CD4-positive, alpha-beta T cell treated with Interleukin-10 for 1 hour (primary cell): ENCODE measurements at regions not wholly inside any gene's neighbourhood (a gene's known extent, or its start where the extent isn't known, plus 50 kb on each side); places are given as distances from the start of the nearest gene placed in this dataset.

Experiments used
- DNase-seq: peaks from one replicate; pipeline ENCODE4 v3.0.0-alpha.2; 2020

GRCh38 chr10:110355141-110355831 lies 50.6 kb upstream of the SMNDC1 start:
- DNase-seq = peak; percentile 49

- DNase-seq = peak; percentile 76
Measured at GRCh38 chr10:110355922-110356627, 51.4 kb upstream of the SMNDC1 start.

GRCh38 chr10:110356628-110357245 lies 52.0 kb upstream of the SMNDC1 start:
- peak; percentile 83 for DNase-seq

DNA sequence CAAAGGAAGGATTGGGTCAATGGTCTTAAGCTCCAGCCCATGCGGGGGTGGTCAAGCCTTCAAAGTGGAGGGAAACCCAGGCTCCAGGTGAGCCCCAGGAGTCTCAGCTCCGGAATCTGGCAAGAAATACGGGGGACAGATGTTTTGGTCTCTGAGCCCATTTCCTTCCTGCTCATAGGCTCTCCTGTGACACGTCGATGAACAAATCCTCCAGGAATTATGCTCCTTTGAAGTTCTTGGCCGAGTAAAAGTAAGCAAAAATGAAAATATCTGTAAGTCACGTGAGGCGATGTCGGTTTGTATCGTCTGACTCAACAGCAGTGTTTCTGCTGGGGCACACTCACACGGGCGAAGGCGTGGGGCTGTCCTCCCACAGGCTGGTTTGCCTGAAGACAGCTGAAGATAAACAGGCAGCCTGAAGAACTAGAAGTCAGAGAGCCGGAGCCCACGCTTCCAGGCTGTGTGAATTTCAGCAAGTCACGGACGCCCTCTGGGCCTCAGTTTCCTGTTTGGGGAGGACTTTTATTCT lies 52.6 kb upstream of the SMNDC1 start:
- DNase-seq = peak; percentile 69

- no peak for DNase-seq
Measured at GRCh38 chr10:110357871-110358270, 53.2 kb upstream of the SMNDC1 start.

- DNase-seq = no peak
Measured at GRCh38 chr10:110358278-110358677, 53.6 kb upstream of the SMNDC1 start.

GRCh38 chr10:110358869-110359629 lies 54.3 kb upstream of the SMNDC1 start:
- DNase-seq = no peak

- no peak for DNase-seq
Measured at GRCh38 chr10:110360857-110361474, 56.2 kb upstream of the SMNDC1 start.

DNA sequence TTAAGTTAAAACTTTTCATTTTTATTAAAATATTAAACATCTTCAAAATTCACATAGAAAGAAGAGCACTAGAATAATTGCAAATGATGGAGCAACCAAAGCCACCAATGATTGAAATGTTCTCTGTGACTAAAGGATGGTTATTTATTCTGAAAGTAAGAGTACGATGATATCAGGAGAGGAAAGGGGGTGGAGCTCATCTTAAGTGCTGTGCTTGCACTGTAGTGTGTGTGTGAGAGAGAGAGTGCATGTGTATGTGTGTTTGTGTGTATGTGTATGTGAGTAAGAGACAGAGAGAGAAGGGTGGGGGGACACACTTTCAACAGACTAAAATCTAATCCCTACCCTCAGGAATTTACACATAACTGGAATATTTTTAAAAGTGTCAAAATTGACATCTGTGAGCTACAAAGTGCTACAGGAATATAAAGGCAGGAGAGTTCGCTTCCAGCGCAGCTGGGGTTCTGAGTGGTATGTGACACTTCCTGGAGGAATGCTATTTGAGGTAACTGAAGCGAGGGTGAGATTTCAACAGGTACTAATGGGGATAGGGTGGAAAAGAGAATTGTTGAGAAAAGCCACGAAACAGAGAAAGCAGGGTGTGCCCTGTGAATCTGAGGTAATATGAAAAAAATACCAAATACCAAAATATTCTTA lies 57.2 kb upstream of the SMNDC1 start:
- peak; percentile 19 for DNase-seq

GRCh38 chr10:110363572-110364411 lies 59.1 kb upstream of the SMNDC1 start:
- peak; percentile 47 for DNase-seq

- DNase-seq = no peak
Measured at GRCh38 chr10:110364531-110364937, 59.8 kb upstream of the SMNDC1 start.

DNA sequence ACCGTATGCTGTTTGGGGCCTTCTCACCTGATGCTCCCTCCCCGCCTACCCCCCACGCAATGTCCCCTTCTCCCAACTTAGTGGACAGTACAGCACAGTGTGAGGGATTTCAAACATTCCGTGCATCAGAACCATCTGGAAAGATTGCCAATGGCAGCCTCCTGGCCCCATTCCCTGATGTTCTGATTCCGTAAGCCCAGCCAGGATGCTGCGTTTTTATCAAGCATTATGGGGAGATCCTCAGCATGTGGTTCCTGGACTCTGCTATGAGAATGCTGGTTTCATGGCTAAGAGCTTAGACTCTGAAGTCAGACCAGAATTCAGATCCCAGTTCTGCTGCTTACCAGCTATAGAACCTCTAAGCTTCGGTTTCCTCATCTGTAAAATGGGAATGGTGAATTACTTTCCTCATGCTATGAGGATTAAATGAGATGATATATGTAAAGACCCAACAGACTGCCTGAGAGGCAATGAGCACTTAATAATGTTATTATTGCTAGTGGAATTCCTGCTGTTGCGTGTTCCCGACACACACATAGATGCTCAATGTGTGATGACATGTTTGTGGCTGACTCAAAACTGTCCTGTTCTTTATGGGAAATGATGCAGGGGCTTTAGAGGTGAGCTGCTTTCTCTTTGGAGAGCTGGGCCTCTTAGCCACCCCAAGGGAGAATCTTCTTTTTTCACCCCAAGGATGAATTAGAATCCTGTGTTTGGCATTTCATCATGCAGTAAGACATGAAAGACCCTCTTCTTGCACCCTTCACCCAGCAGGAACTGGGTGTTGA lies 60.8 kb upstream of the SMNDC1 start:
- DNase-seq = no peak

DNA sequence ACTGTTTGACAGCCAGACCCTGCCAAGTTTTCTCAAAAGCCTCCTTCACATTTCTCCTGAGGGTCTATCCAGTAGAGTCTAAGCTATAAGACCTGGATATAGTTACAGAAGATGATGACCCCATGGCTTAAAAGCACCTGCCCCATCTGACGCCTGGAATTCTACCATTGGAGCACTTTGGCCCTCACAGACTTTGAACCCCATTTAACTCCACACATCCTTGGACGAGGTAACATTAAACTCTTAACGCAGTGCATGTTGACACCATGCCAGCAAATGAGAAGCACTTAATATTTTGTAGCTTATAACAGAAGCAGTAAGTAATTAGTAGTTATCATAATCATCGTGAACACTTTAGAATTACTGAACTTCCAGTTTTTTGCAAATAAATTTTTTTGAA lies 61.9 kb upstream of the SMNDC1 start:
- no peak for DNase-seq

- DNase-seq = no peak
Measured at GRCh38 chr10:110368002-110368401, 63.3 kb upstream of the SMNDC1 start.

DNA sequence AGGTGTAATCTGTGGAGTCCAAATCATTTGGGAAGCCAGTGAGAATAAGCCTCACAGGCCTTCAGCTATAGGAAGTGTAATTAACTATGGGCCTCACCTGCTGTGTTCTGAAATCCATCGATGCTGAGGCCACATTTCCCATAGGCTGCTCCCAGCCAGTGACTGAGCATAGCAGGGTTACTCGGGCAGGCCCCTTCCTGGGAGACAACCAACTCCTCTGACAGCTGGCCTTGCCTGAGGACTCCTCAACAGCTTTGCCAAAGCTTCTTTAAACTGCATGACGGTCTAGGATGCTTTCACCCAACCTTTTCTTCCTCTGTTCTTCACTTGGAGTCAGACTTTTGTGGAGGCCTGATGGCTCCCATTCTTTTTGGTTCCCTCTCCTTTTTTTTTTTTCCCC lies 63.8 kb upstream of the SMNDC1 start:
- DNase-seq = no peak

GRCh38 chr10:110370006-110370405 lies 65.3 kb upstream of the SMNDC1 start:
- no peak for DNase-seq

DNA sequence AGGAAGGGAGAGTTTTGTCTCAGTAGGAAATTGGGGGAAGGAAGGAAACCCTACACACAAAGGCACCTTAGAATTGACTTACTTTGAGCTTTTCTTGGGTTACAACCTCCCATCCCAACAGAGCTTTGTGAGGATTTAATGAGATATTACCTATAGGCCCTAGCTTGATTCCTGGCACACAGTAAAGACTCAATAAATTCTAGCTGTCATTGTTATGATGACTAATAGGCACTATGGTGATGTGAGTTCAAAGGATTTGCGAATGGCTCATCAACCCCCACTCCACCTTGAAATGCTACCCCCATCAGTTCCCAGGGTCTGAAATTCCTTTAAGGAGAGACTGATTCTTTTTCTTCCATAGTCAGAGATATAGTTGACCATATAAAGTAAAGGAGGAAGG lies 67.9 kb upstream of the SMNDC1 start:
- no peak for DNase-seq

GRCh38 chr10:110373059-110373458 lies 68.3 kb upstream of the SMNDC1 start:
- DNase-seq = no peak

GRCh38 chr10:110373857-110374654 lies 69.3 kb upstream of the SMNDC1 start:
- DNase-seq = no peak
